GM13977 (cell line): ENCODE measurements at regions not wholly inside any gene's neighbourhood (a gene's known extent, or its start where the extent isn't known, plus 50 kb on each side); places are given as distances from the start of the nearest gene placed in this dataset.

Experiments used
- DNase-seq: peaks from one replicate; pipeline ENCODE4 v3.0.0; 2012; ENCODE audit warnings: low spot score
- in situ Hi-C: fragments of 300-500 bp; cut with MboI; formaldehyde crosslinking; loops from one replicate; pipeline ENCODE4 v1.12.0; 2022; ENCODE audit warnings: low sequenced_read_pairs, low pct_unique_long_range_greater_than_20kb, mixed read lengths, inconsistent platforms; ENCODE audit not compliant: unreplicated experiment
- TF ChIP-seq, protein P1 (sequence below): IDR thresholded peaks from 2 replicates; pipeline ENCODE4 v1.5.1; 2012; ENCODE audit warnings: mild to moderate bottlenecking, control low read depth; ENCODE audit not compliant: insufficient read depth; ENCODE audit errors: extremely low read depth, missing control alignments

DNA sequence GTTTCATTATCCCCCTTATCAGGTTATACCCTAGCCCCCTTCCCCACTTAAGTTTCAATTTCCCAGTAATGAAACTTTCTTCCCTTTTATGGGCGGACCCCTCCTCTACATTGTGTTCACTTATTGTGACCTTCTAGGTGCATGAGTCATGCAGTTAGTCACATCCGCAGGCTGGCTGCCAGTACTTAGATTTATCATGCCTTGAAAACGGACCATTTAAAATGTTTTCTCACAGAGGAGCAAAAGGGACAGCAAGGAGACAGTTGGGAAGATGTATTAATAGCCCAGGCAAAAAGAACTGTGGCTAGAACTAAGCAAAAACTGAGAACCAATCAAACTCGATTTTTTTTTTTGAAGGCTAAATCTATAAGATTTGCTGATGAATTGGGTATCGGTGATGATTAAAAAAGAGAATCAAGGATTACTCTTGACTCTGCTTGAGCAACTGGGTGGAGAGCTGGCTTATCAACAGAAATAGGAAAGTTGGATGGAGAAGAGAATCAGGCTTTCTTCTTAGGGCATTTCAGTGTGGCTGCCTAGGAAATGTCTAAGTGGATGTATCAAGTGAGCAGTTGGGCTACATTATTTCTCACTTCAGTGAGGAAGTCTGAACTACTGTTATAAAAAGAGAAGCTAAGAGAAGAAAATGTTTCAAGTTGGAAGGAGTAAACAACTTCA is 615.0 kb downstream of the HINT1 start:
- DNase-seq: no peak
- TF ChIP-seq, protein P1, sequence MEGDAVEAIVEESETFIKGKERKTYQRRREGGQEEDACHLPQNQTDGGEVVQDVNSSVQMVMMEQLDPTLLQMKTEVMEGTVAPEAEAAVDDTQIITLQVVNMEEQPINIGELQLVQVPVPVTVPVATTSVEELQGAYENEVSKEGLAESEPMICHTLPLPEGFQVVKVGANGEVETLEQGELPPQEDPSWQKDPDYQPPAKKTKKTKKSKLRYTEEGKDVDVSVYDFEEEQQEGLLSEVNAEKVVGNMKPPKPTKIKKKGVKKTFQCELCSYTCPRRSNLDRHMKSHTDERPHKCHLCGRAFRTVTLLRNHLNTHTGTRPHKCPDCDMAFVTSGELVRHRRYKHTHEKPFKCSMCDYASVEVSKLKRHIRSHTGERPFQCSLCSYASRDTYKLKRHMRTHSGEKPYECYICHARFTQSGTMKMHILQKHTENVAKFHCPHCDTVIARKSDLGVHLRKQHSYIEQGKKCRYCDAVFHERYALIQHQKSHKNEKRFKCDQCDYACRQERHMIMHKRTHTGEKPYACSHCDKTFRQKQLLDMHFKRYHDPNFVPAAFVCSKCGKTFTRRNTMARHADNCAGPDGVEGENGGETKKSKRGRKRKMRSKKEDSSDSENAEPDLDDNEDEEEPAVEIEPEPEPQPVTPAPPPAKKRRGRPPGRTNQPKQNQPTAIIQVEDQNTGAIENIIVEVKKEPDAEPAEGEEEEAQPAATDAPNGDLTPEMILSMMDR: no peak
- in situ Hi-C loops: no loop called here

DNA sequence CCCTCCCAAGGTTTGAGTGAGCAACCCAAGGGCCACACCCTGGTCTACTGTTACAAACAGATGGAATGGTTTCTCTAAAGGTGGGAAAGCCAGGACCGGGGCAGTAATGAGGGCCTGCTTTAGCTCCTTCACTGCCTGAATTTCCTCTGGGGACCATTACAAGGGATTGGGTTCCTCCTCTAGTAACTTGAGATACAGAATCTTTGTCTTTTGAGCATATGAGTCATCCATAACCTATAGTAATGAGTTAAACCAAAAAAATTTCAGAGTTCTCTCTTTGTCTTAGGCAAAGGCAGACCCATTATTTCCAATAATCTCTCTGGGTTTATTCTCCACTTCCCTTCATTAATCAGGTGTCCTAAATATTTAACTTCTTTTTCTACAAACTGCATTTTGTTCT is 618.8 kb downstream of the HINT1 start:
- in situ Hi-C loops: no loop called here
- TF ChIP-seq, protein P1: no peak
- DNase-seq: no peak

DNA sequence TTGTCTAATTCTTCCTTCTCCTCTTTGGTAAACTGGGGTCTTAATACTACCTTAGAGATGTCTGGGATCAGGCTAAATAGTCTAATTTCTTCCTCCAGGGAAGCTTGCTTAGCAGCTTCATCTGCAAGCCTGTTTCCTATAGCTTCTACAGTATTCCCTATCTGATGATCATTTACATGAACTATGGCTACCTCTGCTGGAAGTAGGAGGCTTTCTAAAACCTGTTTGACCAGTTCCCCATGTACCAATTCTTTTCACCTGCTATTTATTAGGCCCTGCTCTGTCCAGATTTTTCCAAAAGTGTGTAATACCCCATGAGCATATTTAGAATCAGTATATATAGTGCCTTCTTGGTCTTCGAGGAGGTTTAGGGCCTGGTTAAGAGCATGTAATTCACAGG is 619.8 kb downstream of the HINT1 start:
- DNase-seq: no peak
- TF ChIP-seq, protein P1: no peak
- in situ Hi-C loops: no loop called here

DNA sequence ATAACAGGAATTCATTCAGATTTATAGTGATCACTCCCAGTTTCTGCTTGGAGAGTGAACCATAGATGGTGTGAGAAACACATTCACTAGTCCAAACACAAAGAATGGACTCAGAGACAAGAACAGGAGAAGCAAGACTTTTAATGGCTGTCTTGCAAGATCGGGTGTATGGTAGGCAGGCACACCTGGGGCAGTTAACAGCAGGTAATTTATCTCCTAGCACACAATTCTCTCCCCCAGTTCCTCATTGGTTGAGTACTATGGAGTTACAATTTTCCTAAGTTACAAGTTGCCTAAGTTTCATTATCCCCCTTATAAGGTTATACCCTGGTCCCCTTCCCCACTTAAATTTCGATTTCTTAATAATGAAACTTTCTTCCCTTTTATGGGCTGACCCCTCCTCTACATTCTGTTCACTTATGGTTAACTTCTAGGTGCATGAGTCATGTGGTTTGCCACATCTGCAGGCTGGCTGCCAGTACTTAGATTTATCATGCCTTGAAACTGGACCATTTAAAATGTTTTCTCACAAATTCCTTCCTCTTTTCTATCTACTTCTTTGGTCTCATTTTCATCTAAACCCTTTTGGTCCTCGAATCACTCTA is 623.3 kb downstream of the HINT1 start:
- in situ Hi-C loops: no loop called here
- DNase-seq: no peak
- TF ChIP-seq, protein P1: no peak

DNA sequence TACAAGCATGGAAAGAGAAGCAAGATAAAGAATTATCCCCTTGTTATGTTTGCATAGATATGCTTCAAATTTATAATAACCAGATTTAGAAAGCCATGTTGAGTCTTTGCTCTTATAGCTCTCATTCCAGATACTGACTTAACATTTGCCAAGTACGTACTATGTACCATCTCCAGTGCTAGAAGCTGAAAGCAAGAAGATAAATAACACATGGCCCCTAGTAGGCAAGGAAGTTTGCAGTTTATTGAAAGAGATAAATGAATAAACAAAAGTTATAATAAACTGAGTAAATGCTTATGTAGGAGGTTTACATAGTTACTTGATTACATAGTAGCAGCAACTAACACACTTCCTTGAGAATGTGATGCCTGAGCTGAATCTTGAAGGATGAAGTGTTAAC is 628.4 kb downstream of the HINT1 start:
- in situ Hi-C loops: no loop called here
- no peak for DNase-seq
- TF ChIP-seq, protein P1: no peak

DNA sequence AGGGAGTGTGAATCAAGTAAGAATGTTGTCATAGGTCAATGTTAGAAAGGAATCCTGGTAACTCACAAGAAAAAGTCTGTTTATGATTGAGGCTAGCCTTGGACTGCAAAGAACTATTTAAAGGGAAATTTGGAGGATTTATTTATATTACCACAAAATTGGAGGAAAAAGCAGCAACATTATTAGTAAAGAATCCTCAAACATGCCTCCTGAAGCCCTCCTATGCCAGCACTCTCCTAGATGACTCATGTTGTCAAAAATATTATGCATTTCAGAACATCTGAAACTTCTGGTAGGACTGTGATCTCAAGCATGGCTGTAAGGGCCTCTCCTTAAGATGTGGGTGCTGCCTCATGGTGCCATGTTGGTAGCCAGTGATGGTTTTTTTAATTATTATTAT is 628.5 kb downstream of the CHSY3 start:
- in situ Hi-C loops: no loop called here
- TF ChIP-seq, protein P1: no peak
- DNase-seq: no peak
